Parathyroid adenoma (tissue), 2 donors: ENCODE measurements at regions not wholly inside any gene's neighbourhood (a gene's known extent, or its start where the extent isn't known, plus 50 kb on each side); places are given as distances from the start of the nearest gene placed in this dataset.
"Not testable (repeated sequence)": the region's sequence is repeated elsewhere in the genome, so short reads cannot be mapped to it uniquely, and the experiment has no call there.

Experiments
- H2AFZ ChIP-seq: fragments of 300-600 bp; sonication (generic); one replicate; pipeline ENCODE4 v1.7.0; 2017; ENCODE audit warnings: antibody characterized with exemption, mild to moderate bottlenecking
- H3K27ac ChIP-seq: fragments of 300-600 bp; sonication (generic); one replicate; pipeline ENCODE4 v1.7.0; 2017
- H3K27me3 ChIP-seq: fragments of 300-600 bp; sonication (generic); one replicate; pipeline ENCODE4 v1.7.0; 2017; ENCODE audit warnings: low read length; ENCODE audit not compliant: control insufficient read depth, insufficient read depth
- H3K36me3 ChIP-seq: fragments of 300-600 bp; sonication (generic); one replicate; pipeline ENCODE4 v1.7.0; 2017; ENCODE audit warnings: low read length; ENCODE audit not compliant: control insufficient read depth, insufficient read depth
- H3K4me1 ChIP-seq: fragments of 300-600 bp; sonication (generic); one replicate; pipeline ENCODE4 v1.7.0; 2017; ENCODE audit warnings: control low read depth
- H3K4me2 ChIP-seq: fragments of 300-600 bp; sonication (generic); one replicate; pipeline ENCODE4 v1.7.0; 2017; ENCODE audit warnings: low read length
- H3K4me3 ChIP-seq: fragments of 300-600 bp; sonication (generic); one replicate; pipeline ENCODE4 v1.7.0; 2017; ENCODE audit warnings: low read depth, low read length
- H3K79me2 ChIP-seq: fragments of 300-600 bp; sonication (generic); one replicate; pipeline ENCODE4 v1.7.0; 2017; ENCODE audit warnings: control low read depth
- H3K9ac ChIP-seq: fragments of 300-600 bp; sonication (generic); one replicate; pipeline ENCODE4 v1.7.0; 2017; ENCODE audit warnings: mild to moderate bottlenecking
- H3K9me3 ChIP-seq: fragments of 300-600 bp; sonication (generic); one replicate; pipeline ENCODE4 v1.7.0; 2017; ENCODE audit warnings: low read length; ENCODE audit not compliant: control insufficient read depth
- TF ChIP-seq, protein P1 (sequence below): fragments of 300-600 bp; sonication (generic); IDR thresholded peaks from one replicate; pipeline ENCODE4 v1.7.0; 2017; ENCODE audit warnings: antibody characterized with exemption, mild to moderate bottlenecking
- donor health status: primary hyperparathyroidism.

DNA sequence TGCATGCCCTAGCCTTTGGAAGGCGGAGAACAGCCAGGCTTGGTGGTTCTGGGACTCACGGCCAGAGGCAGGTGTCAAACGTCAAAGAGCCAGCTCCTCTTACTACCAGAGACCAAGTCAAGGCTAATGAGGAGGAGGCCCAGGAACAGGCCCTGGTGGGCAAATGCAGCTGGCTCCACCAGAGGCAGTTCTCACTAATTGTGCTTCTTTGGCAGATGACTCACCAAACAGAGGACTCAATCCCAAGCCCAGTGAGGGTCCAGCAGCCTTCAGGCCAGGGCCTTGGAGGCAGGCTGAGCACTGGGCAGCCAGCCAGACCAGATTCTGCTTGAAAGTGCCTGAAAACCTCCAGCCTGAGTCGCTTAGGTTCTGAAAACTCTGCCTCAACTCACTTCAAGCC lies 336.5 kb upstream of the CDH5 start:
- Histone ChIP-seq H3K4me2 (no peak overlapping the region), H3K4me3 (no peak overlapping the region), H3K79me2 (no peaks in the 10 kb centered on the region), H3K9ac (no peak overlapping the region), H3K4me1 (peaks cover 20% of the 10 kb centered on the region), H3K36me3 (no peaks in the 10 kb centered on the region), H3K27me3 (no peaks in the 10 kb centered on the region), H2AFZ (peak overlapping the region; percentile 5), H3K9me3 (no peaks in the 10 kb centered on the region), H3K27ac (peak overlapping the region; percentile 13)
- TF ChIP-seq, protein P1, sequence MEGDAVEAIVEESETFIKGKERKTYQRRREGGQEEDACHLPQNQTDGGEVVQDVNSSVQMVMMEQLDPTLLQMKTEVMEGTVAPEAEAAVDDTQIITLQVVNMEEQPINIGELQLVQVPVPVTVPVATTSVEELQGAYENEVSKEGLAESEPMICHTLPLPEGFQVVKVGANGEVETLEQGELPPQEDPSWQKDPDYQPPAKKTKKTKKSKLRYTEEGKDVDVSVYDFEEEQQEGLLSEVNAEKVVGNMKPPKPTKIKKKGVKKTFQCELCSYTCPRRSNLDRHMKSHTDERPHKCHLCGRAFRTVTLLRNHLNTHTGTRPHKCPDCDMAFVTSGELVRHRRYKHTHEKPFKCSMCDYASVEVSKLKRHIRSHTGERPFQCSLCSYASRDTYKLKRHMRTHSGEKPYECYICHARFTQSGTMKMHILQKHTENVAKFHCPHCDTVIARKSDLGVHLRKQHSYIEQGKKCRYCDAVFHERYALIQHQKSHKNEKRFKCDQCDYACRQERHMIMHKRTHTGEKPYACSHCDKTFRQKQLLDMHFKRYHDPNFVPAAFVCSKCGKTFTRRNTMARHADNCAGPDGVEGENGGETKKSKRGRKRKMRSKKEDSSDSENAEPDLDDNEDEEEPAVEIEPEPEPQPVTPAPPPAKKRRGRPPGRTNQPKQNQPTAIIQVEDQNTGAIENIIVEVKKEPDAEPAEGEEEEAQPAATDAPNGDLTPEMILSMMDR: no peak

DNA sequence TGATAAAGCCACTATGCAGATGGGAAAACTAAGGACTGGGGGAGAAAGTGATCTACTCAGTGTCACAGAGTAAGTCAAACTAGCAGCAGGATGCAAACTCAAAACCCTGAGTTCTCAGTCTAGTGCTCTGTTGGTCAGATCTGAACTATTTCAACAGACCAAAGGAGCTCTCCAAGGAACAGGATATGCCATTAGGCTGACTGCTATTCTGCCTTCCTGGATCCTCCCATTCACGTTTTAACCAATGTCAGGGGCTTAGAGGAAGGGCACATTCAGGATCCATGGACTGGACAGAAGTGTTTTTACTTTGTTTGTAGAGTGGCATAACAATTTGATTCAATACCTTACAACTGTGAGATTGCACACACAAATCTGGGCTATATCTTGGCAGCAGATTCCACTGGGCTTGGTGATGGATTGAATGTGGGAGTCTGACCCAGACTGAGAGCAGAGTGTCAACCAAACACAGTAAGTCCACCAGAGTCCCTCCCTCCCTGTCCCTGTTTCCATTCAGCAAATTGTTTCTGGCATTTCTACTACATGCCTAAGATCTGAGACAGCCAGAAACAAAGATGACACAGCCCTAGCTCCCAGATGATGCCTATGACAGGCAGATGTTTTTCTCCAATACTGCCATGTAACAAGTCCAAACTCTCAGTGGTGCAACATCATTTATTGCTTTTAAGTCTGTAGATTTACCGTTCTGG lies 337.8 kb upstream of the CDH5 start:
- peak overlapping the region; percentile 1 for H2AFZ ChIP-seq

DNA sequence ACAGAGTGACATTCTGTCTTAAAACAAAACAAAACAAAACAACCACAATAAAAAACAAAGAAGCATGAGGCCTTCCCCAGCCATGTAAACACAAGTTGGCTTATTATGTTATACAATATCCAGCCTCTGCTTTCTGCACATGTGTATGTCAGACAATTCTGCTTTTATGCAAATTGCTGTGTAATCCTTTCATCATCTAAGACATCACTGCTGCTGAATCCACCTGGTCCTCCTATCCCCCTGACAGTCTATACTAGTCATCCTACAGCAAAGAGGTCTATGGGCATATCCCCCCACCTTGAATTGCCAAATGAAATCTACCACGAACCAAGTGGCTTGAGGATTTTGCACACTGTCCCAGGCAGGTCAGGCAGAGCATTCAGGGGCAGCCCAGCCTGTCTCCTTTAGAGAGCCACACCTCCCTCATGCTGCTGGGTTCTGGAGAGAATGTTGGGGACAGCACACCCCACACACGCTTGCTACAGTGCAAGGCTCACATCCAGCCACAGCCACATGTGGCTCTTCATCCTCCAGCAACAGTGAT lies 339.6 kb upstream of the CDH5 start:
- H3K4me2 ChIP-seq: no peak overlapping the region
- no peaks in the 10 kb centered on the region for H3K9me3 ChIP-seq
- H3K4me3 ChIP-seq: no peak overlapping the region
- H3K27me3 ChIP-seq: no peaks in the 10 kb centered on the region
- TF ChIP-seq, protein P1: no peak
- no peaks in the 10 kb centered on the region for H3K79me2 ChIP-seq
- peak overlapping the region; percentile 36 for H2AFZ ChIP-seq
- H3K4me1 ChIP-seq: peaks cover 37% of the 10 kb centered on the region
- H3K36me3 ChIP-seq: no peaks in the 10 kb centered on the region
- H3K27ac ChIP-seq: peak overlapping the region; percentile 68
- no peak overlapping the region for H3K9ac ChIP-seq

More for the DNA sequence above, 337.8 kb upstream of the CDH5 start:
- no peak overlapping the region for H3K4me2 ChIP-seq
- no peaks in the 10 kb centered on the region for H3K36me3 ChIP-seq
- no peaks in the 10 kb centered on the region for H3K27me3 ChIP-seq
- H3K79me2 ChIP-seq: no peaks in the 10 kb centered on the region
- no peaks in the 10 kb centered on the region for H3K9me3 ChIP-seq
- H3K9ac ChIP-seq: no peak overlapping the region
- no peak overlapping the region for H3K4me3 ChIP-seq
- TF ChIP-seq, protein P1: no peak
- H3K4me1 ChIP-seq: peaks cover 22% of the 10 kb centered on the region
- H3K27ac ChIP-seq: peak overlapping the region; percentile 50

DNA sequence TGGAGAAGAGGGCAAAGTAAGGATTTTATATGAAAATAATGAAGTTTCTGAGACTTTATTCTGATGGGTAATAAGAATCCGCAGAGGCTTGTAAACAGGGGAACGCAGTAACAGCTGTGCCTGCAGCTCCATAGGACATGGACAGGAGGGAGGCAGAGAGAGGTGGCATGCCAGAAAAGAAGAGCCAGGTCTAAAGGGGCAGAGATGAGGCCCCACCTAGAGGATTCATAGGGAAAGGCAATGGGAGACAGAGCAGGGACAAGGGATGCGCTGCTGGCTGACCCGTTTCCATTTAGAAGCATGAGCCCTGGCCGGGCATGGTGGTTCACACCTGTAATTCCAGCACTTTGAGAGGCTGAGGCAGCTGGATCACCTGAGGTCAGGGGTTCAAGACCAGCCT lies 340.3 kb upstream of the CDH5 start:
- H3K27me3 ChIP-seq: no peaks in the 10 kb centered on the region
- H3K36me3 ChIP-seq: no peaks in the 10 kb centered on the region
- H3K4me3 ChIP-seq: no peak overlapping the region
- H3K4me1 ChIP-seq: peaks cover 37% of the 10 kb centered on the region
- H3K9ac ChIP-seq: no peak overlapping the region
- H3K9me3 ChIP-seq: no peaks in the 10 kb centered on the region
- no peak overlapping the region for H3K4me2 ChIP-seq
- no peak overlapping the region for H2AFZ ChIP-seq
- peak overlapping the region; percentile 68 for H3K27ac ChIP-seq
- TF ChIP-seq, protein P1: peak; percentile 65
- H3K79me2 ChIP-seq: no peaks in the 10 kb centered on the region

DNA sequence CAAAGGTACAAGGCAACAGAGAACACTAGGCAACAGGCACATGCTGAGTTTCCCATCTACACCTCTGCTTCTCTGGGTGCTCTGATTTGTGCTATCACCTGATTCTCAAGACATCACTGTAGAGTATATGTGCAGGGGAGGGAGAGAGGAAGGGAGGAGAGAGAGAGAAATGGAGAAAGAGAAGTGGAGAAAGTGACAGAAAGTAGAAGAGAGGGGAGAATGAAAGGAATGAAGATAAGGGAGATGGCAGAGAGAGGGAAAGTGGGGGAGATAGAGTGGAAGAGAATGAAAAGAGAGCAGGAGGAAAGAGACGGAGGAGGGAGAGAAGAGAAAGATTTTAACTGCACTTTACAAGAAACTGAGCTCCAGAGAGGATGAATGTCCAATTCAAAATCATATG lies 340.7 kb upstream of the CDH5 start:
- Histone ChIP-seq H3K4me3 (no peak overlapping the region), H3K36me3 (no peaks in the 10 kb centered on the region), H3K9me3 (no peaks in the 10 kb centered on the region), H3K27ac (peak overlapping the region; percentile 68), H3K79me2 (no peaks in the 10 kb centered on the region), H3K9ac (no peak overlapping the region), H3K27me3 (no peaks in the 10 kb centered on the region), H3K4me2 (no peak overlapping the region), H2AFZ (no peak overlapping the region), H3K4me1 (peaks cover 41% of the 10 kb centered on the region)
- TF ChIP-seq, protein P1: no peak

DNA sequence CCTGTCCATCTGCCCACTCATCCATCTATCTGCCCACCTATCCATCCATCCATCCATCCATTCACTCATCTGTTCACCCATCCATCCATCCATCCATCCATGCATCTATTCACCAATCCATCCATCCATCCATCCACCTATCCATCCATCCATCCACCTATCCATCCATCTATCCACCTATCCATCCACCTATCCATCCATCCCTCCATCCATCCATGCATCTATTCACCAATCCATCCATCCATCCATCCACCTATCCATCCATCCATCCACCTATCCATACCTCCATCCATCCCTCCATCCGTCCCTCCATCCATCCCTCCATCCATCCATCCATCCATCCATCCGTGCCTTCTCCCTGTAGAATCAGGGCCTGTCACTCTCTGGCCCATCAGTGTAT lies 341.9 kb upstream of the CDH5 start:
- Histone ChIP-seq H3K27ac (peak overlapping the region; percentile 79), H3K4me1 (peaks cover 46% of the 10 kb centered on the region)
- not testable (repeated sequence) for H3K4me2 ChIP-seq, H2AFZ ChIP-seq, H3K27me3 ChIP-seq, H3K9ac ChIP-seq, H3K36me3 ChIP-seq, H3K4me3 ChIP-seq, H3K79me2 ChIP-seq, H3K9me3 ChIP-seq
